HG03342 (cell line): ENCODE measurements at regions not wholly inside any gene's neighbourhood (a gene's known extent, or its start where the extent isn't known, plus 50 kb on each side); places are given as distances from the start of the nearest gene placed in this dataset.
A peak's percentile ranks its signal among the peaks of the same experiment; 100 is the strongest.
"Not testable (repeated sequence)": the region's sequence is repeated elsewhere in the genome, so short reads cannot be mapped to it uniquely, and the experiment has no call there.

Experiments used
- ATAC-seq: cut with Tn5 transposase; IDR thresholded peaks from one replicate; pipeline ENCODE4 v1.9.1; 2021; ENCODE audit warnings: mild to moderate bottlenecking, moderate library complexity; ENCODE audit not compliant: unreplicated experiment

DNA sequence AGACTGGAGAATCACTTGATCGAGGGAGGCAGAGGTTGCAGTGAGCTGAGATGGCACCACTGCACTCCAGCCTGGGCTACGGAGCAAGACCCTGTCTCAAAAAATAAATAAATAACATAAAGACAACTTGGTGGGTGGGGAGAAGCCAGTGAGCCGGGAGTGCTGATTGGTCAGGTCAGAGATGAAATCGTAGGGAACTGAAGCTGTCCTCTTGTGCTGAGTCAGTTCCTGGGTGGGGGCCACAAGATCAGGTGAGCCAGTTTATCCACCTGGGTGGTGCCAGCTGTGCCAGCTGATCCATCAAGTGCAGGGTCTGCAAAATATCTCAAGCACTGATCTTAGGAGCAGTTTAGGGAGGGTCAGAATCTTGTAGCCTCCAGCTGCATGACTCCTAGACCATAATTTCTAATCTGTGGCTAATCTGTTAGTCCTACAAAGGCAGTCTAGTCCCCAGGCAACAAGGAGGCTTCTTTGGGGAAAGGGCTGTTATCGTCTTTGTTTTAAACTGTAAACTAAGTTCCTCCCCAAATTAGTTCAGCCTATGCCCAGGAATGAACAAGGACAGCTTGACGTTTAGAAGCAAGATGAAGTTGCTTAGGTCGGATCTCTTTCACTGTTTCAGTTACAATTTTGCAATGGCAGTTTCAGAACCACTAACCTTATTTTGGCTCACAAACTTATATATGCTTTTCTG lies 221.5 kb upstream of the MYLIP start:
- ATAC-seq: not testable (repeated sequence)

DNA sequence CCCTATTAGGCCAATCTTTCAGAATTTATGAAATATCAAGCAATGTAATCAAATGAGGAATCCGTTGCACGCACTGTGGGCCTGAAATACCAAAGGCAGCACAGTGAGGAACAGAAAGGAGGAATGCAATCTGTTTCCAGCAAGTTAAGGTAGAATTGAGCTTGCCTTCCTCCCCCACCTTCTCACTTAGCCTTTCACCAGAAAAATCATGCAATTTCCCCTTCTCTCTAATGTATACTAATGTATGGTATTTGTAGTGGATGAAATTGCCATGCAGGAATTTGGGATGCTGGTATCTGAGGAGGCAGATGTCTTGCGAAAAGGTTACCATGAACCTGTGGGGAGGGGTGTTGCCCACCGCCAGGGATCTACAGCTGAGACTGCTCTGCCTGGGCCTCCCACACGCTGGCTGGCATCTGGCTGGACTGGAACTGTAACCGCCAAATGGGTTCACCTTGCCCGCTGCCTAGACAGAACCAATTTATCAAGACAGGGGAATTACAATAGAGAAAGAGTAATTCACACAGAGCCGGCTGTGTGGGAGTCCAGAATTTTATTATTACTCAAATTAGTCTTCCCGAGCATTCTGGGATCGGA lies 222.4 kb upstream of the MYLIP start:
- no peak for ATAC-seq

DNA sequence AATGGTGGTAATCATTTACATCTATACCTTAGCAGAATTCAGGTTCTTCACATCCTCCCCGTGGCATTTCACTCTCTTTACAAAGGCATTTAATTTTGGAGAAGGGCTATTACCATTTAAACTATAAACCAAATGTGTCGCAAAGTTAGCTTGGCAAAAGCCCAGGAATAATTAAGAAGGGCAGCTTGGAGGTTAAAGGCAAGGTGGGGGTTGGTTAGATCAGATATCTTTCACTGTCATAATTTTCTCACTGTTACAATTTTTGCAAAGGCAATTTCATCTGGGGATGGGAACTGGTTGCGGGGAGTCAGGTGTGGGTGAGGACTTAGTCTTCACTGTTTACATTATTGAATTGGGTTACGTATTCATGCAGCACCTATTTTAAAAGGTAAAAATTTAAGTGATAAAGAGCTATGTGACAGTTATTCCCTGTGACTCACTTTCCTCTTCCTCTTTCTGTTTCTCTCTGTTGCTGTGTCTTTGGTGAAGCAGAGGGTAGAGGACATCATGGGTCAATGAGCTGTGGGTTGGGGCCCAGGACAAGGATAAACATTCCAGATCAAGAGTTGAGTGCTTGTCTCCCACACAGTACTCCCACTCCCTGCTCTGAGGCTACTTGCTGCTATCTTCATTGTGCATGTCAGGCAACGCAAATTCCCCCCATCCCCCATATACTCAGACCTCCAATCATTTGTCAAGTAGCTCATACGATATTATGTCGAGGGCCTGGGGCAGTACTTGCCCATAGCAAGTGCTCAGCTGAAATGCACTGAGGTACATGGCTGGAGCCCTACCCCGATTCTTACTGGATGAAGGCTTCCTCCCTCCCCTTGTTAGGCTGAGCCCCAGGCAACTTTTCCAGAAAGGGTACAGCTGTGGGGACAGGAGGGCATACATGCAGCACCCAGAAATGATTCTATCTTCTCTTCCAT lies 223.1 kb upstream of the MYLIP start:
- ATAC-seq: no peak

DNA sequence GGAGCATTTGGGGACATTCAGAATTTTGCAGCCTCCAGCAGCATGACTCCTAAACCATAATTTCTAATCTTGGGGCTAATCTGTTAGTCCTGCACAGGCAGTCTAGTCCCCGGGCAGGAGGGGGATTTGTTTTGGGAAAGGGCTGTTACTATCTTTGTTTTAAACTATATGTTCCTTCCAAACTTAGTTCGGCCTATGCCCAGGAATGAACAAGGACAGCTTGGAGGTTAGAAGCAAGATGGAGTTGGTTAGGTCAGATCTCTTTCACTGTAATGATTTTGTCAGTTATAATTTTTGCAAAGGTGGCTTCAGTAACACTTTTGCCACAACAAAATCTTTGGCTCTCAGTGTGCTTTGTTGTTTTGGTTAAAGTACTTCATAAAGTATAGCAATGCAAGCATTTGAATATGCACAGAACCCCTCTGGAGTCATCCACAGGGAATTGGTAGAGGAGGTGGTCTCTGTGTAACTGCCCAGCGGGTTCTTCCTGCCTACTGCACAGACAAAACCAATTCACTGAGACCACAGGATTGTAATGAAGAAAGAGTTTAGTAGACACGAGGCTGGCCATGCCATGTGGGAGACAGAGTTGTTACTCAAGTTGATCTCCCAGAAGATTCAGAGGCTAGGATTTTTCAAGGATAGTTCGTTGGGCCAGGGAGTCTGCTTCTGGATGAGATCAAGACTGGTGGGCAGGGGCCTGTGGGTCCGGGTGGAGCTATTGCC lies 224.1 kb upstream of the MYLIP start:
- ATAC-seq: no peak

DNA sequence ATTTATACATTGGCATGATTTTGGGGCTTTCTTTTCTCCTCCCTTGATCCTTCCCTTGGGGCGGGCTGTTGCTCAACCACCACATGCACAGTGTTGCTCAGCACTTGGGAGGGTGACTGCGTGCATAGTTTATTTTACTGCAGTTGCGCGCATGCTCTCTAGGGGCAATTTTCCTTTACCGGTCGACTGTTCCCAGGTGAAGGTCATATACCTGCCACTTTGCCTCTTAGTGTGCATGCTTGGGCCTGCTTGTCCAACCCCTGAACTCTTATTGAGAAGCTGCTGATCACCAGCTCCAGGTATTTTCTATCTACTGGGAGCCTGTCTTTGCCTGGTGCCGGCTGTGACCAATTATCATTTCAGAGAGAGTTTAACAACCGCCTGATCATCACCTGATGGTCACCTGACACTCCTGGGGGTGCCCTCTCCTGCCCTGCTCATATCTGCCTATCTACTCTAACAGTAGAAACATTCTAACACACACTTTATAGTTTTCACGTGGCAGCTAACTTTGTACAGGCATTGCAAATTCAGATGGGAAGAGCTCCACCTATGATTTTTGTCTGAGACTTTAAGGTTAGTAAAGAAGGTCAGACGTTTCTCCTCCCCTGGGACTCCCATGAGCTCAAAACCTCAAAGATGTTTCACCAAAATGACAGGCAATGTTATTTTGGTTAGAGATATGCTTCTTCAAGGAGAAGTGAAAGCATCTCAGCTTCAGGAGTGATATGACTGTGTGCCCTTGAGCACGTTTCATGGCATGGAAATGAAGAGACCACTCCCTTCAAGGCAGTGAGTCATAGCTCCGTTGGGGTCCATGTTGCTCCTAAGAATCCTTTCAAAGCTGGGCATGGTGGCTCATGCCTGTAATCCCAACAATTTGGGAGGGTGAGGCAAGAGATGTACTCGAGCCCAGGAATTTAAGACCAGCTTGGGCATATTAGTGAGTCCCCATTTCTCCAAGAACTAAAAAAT lies 227.5 kb upstream of the MYLIP start:
- peak; percentile 91 for ATAC-seq

DNA sequence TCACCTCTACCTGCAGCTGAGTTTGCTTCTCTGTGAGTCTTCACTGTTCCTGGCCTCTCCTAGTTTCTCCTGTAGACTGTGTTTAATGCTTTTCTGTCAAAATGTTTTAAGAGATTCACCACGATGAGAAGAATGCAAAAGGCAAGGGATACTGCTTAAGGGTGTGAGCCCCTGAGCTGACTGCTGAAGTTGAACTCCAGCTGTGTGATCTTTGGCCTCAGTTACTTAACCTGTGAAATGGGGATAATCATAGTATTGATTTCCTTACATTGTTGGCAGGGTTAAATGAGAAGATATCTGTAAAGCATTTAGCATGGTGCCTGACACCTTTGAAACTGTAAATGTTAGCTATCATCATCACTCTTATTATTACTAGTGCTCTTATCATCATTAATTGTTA lies 230.2 kb upstream of the MYLIP start:
- ATAC-seq: no peak

DNA sequence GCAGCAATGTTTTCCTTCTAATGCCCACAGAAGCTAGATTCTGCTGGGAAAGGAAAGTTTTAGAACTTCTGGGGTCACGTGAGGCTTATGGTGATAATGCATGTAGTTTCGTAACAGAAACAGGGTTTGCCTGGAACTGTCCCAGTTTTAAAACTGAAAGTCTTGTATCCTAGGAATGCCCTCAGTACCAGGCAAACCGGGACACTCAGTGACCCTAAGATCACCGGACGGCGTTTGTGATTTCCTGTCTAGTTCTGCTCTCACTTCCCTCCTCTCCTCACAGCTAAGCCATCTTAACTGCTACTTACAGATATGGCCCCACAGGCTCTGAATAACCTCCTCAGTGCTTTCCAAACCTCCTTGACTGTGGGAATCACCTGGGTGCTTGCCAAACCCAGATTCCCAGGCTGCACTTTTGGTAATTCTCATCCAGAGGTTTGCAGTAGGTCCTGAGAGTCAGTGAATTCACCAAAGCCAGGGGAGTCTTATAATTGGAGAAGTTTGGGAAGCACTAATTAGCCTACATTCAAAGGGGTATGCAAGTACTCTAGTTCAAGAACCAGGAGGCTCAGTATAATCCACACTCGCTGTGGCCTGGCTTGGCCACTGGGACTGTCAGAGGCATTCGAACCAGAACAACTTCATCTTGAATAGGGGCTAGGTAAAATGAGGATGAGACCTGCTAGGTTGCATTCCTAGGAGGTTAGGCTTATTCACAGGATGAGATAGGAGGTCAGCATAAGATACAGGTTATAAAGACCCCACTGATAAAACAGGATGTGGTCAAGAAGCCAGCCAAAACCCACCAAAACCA lies 231.6 kb upstream of the MYLIP start:
- ATAC-seq: no peak

DNA sequence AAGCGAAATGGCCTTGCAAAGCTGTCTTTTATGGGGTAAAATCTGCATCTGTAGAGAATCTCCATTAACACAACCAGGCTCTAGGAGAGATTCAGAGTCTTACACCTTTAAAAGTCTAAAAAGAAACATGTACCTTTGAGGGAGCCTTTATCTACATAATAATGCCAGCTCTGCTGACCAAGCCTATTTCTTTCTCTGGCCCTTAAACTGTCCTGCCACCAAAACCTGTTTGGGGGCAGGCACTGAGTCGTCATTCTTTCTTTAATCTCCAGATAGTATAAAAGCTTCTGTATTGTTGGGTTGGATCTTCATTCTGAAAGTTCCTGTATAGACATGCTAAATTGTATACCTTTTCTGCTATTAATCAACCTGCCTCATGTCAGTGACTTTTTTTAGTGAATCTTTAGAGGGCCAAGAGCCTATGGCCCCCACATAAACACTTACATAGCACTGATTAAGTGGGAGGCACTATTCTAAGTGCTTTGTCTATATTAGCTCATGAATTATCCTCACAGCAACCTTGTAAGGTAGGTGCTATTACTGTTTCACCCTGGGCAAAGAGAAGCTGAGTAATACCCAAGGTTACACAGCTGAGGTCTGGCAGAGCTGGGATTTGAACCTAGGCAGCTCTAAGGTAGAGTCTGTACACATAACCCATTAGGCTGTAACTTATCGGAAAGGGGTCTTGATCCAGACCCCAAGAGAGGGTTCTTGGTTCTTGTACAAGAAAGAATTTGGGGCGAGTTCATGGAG lies 232.3 kb upstream of the DTNBP1 start:
- no peak for ATAC-seq

DNA sequence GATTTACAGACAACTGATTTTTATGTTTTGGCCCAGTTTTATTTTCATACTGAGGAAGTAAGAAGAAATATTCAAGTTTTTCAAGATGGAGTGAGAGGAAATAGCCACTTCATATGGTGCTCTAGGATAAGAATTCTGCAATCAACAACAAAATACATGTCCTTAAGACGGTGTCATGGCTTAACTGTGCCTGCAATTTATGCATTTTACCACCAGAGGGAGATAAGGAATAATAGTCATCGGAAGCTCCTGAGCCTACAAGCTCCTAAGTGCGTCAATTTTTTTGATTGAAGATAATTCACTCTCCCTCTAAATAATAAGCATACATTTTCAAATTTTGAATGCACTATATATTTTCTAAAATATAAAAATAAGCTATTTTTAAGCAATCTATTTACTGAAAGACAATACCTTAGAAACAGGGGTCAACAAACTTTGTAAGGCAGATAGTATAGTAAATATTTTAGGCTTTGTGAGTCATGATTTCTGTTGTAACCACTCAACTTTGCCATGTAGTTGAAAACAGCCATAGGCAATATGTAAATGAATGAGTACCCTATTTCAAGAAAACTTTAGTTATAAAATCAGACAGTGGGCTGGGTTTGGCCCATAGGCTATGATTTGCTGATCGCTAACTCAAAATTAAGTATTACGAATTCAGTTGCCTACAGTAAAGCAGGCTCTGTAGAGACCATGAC lies 230.9 kb upstream of the DTNBP1 start:
- no peak for ATAC-seq

DNA sequence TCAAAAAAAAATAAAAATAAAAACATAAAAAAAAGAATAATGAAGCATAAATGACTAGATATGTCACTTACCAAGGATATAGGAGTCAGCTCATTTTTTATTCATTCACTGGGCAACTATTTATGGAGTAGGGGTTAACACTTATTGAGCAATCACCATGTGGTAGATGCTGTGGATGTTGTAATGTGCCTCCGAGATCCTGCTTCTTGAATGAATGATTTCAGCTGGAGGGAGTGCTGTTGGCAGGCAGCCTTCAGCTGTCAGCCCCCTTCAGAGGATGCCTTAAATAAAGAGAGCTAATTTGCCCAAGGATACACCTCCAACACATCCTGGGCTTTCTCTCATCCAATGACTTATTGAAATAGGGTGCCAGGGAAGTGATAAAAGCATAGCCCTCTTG lies 229.5 kb upstream of the DTNBP1 start:
- no peak for ATAC-seq

DNA sequence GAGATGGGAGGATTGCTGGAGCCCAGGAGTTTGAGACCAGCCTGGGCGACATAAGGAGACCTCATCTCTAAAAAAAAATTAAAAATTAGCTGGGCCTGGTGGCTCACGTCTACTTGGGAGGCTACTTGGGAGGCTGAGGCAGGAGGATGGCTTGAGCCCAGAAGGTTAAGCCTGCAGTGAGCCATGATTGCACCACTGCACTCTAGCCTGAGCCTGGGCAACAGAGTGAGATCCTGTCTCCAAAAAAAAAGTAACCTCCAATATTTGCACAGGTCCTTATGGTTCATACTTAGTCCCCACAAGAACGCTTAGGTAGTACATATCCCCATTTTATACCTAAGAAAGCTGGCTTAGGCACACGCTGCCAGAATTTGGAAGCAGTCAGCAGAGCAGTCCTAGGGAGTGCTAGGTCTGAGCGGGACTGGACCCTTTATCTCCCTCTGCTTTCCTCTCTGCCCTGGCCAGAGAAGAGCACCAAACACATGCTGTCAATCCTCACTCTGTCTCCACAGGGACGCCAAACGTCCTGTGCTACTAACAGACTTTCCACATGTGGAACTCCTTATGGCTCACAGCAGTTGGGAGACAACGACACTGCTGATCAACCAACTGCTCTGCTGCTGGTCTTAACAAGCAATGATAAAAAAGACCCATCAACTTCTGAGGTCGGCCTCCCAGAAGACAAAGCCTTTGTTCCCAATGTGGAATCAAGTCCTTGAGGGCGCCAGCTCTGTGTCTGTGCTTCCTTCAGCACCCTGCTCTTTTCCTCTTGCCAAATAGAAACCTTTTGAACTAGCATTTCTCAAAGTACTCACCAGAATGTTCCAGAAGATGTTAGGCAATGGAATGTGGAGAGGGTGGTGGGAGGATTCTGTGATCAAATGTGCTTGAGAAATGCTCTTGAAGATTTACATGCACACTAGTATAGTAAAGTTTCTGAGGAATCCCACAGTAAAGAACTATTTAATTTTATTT lies 226.3 kb upstream of the DTNBP1 start:
- no peak for ATAC-seq

DNA sequence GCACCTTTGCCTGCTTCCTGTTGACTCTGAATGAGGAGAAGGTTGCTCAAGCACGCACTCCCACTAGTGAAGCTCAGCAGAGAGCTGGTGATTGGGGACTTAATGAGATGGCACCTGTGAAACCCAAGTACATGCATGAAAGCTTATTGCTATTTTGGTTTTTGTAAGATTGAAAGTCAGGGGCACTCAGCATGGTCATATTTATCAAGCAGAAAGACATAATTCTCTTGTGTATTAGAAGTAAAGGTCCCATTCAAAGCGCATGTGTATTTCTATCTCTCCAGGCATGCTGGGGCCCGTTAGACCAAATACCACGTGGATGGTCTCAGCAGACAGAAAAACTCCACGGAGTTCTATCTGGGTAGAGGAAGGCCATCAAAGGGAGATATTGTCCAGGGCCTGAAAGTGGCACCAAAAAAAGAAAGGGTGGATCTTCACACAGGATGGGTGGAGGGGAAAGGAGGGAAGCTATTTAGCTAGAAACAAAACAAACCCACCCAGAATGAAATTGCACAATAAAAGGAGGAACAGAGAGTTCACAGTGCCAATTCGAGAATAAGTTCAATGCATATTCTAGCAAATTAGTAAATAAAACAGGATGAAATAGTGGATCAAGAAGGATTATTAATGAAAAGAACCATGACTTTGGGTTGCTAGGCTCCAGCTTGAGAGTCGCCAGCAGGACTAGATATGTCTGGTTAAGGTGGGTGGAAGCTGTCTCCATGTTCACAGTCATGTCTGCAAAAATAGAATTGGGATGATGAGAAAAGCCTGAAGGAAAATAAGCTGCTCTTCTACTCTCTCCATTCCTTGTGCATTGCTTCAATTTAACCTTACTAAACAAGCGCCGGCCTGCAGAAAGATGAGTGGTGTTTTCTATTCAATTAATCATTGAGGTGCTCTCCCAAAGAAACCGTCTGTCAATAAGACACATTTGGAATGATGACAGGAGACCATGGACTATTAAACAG lies 224.9 kb upstream of the DTNBP1 start:
- ATAC-seq: no peak

DNA sequence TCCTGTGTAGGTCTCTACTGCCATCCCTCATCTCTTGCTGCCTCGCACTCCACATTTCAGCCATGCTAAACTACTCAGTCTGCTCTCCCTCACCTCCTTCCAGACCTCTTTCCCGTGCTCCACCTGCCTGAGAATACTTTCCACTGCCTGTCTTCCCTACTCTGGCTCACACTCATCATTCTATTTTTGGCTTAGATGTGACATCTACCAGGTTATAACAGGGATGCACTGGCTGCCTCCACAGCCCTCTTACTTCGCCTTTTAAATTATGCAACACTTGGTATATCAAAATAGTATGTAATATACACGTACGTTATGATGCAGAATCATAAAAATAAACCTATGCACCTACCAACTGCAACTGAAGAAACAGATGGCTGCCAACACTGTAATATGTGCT lies 222.8 kb upstream of the DTNBP1 start:
- no peak for ATAC-seq

DNA sequence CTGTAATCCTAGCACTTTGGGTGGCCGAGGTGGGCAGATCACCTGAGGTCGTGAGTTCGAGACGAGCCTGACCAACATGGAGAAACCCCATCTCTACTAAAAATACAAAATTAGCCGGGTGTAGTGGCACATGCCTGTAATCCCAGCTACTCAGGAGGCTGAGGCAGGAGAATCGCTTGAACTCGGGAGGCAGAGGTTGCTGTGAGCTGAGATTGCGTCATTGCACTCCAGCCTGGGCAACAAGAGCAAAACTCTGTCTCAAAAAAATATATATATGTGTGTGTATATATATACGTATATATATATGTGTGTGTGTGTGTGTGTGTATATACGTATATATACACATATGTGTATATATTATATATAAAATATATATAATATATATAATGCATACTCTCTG lies 220.8 kb upstream of the DTNBP1 start:
- not testable (repeated sequence) for ATAC-seq

DNA sequence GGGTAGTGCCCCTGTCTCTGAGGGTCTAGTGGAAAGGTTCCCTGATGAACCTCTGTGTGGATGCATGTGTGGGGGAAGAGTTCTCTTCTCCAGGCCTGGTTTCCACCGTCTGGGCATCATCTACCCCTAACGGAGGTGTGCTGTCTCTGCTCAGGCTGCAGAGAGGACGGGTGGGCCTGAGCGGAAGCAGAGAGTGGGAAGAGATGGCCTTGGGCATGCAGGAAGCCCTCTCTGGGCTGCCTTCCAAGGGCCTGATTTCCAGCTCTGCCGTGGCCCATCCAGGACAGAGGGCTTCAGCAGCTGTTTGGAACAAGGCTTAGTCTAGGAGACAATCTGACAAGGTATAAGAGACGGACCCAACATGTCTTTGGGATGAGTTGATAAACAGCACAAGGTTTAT lies 220.1 kb upstream of the DTNBP1 start:
- ATAC-seq: no peak

DNA sequence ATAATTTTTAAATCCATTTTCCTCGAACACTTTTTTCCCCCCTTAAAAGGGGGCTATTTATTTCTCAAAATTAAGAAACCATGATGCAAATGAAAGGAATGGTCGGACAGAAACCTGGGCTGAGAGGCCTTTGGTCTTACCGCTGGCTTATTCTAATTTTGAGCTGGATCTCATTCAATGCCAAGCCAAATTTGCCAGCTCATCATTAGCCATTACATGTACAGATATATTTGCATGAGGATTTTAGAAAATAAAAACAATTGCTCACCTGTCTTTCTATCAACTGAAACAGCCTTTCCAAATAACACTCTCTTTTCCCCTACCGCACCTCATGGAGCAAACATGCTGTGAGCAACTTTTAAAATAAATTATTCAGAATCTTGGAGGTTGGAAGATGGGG lies 219.5 kb upstream of the DTNBP1 start:
- ATAC-seq: no peak
